ENCODE measurements at regions not wholly inside any gene's neighbourhood (a gene's known extent, or its start where the extent isn't known, plus 50 kb on each side); places are given as distances from the start of the nearest gene placed in this dataset.
A peak's percentile ranks its signal among the peaks of the same experiment; 100 is the strongest.
"Not testable (repeated sequence)": the region's sequence is repeated elsewhere in the genome, so short reads cannot be mapped to it uniquely, and the experiment has no call there.

DNA sequence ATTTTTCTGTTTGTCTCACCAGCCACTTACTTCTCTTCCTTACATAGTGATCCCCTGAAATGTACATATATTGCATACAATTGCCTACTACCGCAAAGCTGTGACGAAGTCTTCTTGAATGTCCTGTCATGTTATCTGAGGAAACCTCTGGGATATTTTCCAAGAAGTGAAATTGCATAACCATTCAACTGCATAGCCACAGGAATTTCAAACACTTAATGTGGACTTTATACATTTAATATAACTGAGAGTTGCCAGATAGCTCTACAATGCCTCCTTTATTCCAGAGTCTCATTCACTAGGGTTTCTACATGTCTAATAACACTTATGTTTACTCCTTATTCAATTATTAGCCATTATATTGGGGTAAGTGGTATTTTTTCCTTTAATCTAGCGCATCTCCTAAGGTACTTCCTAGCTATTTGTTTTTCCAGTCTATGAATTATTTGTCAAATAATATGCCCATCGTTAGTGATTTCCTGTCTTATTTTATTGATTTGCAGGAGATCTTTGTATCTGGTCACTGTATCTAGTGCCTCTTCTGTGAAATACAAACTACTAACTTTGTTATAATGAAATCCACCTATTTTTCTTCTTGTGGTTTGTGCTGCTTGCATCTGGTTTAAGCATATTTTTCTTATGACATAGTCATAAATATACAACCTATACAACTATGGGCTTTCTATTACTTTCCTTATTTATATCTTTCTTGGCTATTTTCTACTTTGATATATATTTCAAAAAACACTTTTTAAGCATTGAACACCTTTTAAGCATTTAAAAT, 69.2 kb upstream of the GRID2 start:
- Histone ChIP-seq H3K36me3 (ENCODE audit: control insufficient read depth in 2 of 2, insufficient read depth in 2 of 2, low read length in 1 of 2) (no peaks in the 10 kb centered on the region), H3K27me3 (ENCODE audit: control insufficient read depth in 2 of 2, insufficient read depth in 1 of 2, low read length in 1 of 2) (no peaks in the 10 kb centered on the region), H3K9me3 (ENCODE audit: control insufficient read depth in 2 of 2, insufficient read depth in 1 of 2, low read length in 1 of 2) (no peaks in the 10 kb centered on the region), H3K27ac (ENCODE audit: low read depth in 1 of 2, low read length in 1 of 2) (no peak overlapping the region), H3K4me1 (ENCODE audit: control insufficient read depth in 2 of 2, insufficient read depth in 2 of 2, low read length in 2 of 2) (no peaks in the 10 kb centered on the region), H3K4me3 (ENCODE audit: low read length in 2 of 2) (no peak overlapping the region)
- 76% methylated on average over 4 of the region's 4 CpGs for WGBS
- peak in 1 of 9 donors; percentile 1 for DNase-seq (ENCODE audit: low read depth in 6 of 9, low spot score in 9 of 9)

GRCh38 chr4:92235731-92236130, 68.0 kb upstream of the GRID2 start:
- H3K4me3 ChIP-seq (ENCODE audit: low read length in 2 of 2), result no peak overlapping the region
- WGBS, result 85% methylated on average over 2 of the region's 2 CpGs
- H3K9me3 ChIP-seq (ENCODE audit: control insufficient read depth in 2 of 2, insufficient read depth in 1 of 2, low read length in 1 of 2), result no peaks in the 10 kb centered on the region
- no peaks in the 10 kb centered on the region for H3K4me1 ChIP-seq (ENCODE audit: control insufficient read depth in 2 of 2, insufficient read depth in 2 of 2, low read length in 2 of 2)
- no peak for DNase-seq (ENCODE audit: low read depth in 6 of 9, low spot score in 9 of 9)
- no peaks in the 10 kb centered on the region for H3K27me3 ChIP-seq (ENCODE audit: control insufficient read depth in 2 of 2, insufficient read depth in 1 of 2, low read length in 1 of 2)
- H3K36me3 ChIP-seq (ENCODE audit: control insufficient read depth in 2 of 2, insufficient read depth in 2 of 2, low read length in 1 of 2), result no peaks in the 10 kb centered on the region
- no peak overlapping the region for H3K27ac ChIP-seq (ENCODE audit: low read depth in 1 of 2, low read length in 1 of 2)

GRCh38 chr4:92236877-92237276, 66.9 kb upstream of the GRID2 start:
- Histone ChIP-seq H3K4me3 (ENCODE audit: low read length in 2 of 2) (no peak overlapping the region), H3K9me3 (ENCODE audit: control insufficient read depth in 2 of 2, insufficient read depth in 1 of 2, low read length in 1 of 2) (no peaks in the 10 kb centered on the region), H3K27me3 (ENCODE audit: control insufficient read depth in 2 of 2, insufficient read depth in 1 of 2, low read length in 1 of 2) (no peaks in the 10 kb centered on the region), H3K4me1 (ENCODE audit: control insufficient read depth in 2 of 2, insufficient read depth in 2 of 2, low read length in 2 of 2) (no peaks in the 10 kb centered on the region), H3K27ac (ENCODE audit: low read depth in 1 of 2, low read length in 1 of 2) (no peak overlapping the region), H3K36me3 (ENCODE audit: control insufficient read depth in 2 of 2, insufficient read depth in 2 of 2, low read length in 1 of 2) (no peaks in the 10 kb centered on the region)
- no peak for DNase-seq (ENCODE audit: low read depth in 6 of 9, low spot score in 9 of 9)
- 96% methylated on average over 1 of the region's 1 CpG for WGBS

DNA sequence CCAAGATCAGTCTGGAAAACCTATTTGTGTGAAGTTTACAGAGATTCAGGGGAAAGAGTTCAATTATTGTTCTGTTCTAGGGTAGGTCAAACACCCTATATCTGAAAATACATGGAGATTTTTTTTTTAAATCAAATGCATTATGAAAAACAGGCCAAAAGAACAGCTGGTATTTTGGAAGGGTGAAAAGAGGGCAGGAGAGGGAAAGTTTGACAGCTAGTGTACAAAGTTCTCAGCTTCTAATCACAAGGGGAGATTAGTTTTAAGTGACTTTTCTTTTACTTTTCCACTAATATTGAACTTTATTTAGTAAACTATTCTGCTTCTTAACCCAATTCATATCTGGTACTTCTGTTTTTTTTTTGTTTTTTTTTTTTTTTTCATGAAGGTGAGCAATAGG, 66.2 kb upstream of the GRID2 start:
- no peak for DNase-seq (ENCODE audit: low read depth in 6 of 9, low spot score in 9 of 9)
- no peak overlapping the region for H3K27ac ChIP-seq (ENCODE audit: low read depth in 1 of 2, low read length in 1 of 2)

DNA sequence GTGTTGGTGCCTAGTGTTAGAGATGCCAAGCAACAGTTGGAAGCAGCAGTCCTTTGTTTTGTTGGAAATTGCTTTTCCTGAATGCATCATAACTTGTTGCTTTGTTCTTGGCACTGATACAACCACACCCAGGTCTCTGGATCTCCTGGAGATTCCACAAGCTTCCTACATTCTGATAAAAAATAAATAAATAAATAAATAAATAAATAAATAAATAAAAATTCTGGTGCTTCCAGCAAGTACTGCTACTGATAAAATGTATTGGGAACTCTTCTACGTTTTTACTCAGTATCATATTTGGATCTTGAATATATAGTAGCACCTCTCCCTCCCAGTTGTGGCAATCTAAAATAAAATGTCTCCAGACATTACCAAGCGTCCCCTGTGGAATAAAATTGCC, 62.7 kb upstream of the GRID2 start:
- WGBS, result 78% methylated on average over 2 of the region's 2 CpGs
- DNase-seq (ENCODE audit: low read depth in 6 of 9, low spot score in 9 of 9), result no peak

More for the DNA sequence above, 66.2 kb upstream of the GRID2 start:
- no peaks in the 10 kb centered on the region for H3K4me1 ChIP-seq (ENCODE audit: control insufficient read depth in 2 of 2, insufficient read depth in 2 of 2, low read length in 2 of 2)
- H3K27me3 ChIP-seq (ENCODE audit: control insufficient read depth in 2 of 2, insufficient read depth in 1 of 2, low read length in 1 of 2), result no peaks in the 10 kb centered on the region
- H3K36me3 ChIP-seq (ENCODE audit: control insufficient read depth in 2 of 2, insufficient read depth in 2 of 2, low read length in 1 of 2), result no peaks in the 10 kb centered on the region
- H3K4me3 ChIP-seq (ENCODE audit: low read length in 2 of 2), result no peak overlapping the region
- no peaks in the 10 kb centered on the region for H3K9me3 ChIP-seq (ENCODE audit: control insufficient read depth in 2 of 2, insufficient read depth in 1 of 2, low read length in 1 of 2)

GRCh38 chr4:92246384-92246783, 57.4 kb upstream of the GRID2 start:
- Histone ChIP-seq H3K27ac (ENCODE audit: low read depth in 1 of 2, low read length in 1 of 2) (no peak overlapping the region), H3K4me1 (ENCODE audit: control insufficient read depth in 2 of 2, insufficient read depth in 2 of 2, low read length in 2 of 2) (no peaks in the 10 kb centered on the region), H3K4me3 (ENCODE audit: low read length in 2 of 2) (no peak overlapping the region), H3K27me3 (ENCODE audit: control insufficient read depth in 2 of 2, insufficient read depth in 1 of 2, low read length in 1 of 2) (no peaks in the 10 kb centered on the region), H3K9me3 (ENCODE audit: control insufficient read depth in 2 of 2, insufficient read depth in 1 of 2, low read length in 1 of 2) (no peaks in the 10 kb centered on the region), H3K36me3 (ENCODE audit: control insufficient read depth in 2 of 2, insufficient read depth in 2 of 2, low read length in 1 of 2) (no peaks in the 10 kb centered on the region)
- no peak for DNase-seq (ENCODE audit: low read depth in 6 of 9, low spot score in 9 of 9)

More for the DNA sequence above, 62.7 kb upstream of the GRID2 start:
- Histone ChIP-seq H3K4me1 (ENCODE audit: control insufficient read depth in 2 of 2, insufficient read depth in 2 of 2, low read length in 2 of 2) (no peaks in the 10 kb centered on the region), H3K4me3 (ENCODE audit: low read length in 2 of 2) (no peak overlapping the region), H3K27ac (ENCODE audit: low read depth in 1 of 2, low read length in 1 of 2) (no peak overlapping the region), H3K9me3 (ENCODE audit: control insufficient read depth in 2 of 2, insufficient read depth in 1 of 2, low read length in 1 of 2) (no peaks in the 10 kb centered on the region), H3K36me3 (ENCODE audit: control insufficient read depth in 2 of 2, insufficient read depth in 2 of 2, low read length in 1 of 2) (no peaks in the 10 kb centered on the region), H3K27me3 (ENCODE audit: control insufficient read depth in 2 of 2, insufficient read depth in 1 of 2, low read length in 1 of 2) (no peaks in the 10 kb centered on the region)

DNA sequence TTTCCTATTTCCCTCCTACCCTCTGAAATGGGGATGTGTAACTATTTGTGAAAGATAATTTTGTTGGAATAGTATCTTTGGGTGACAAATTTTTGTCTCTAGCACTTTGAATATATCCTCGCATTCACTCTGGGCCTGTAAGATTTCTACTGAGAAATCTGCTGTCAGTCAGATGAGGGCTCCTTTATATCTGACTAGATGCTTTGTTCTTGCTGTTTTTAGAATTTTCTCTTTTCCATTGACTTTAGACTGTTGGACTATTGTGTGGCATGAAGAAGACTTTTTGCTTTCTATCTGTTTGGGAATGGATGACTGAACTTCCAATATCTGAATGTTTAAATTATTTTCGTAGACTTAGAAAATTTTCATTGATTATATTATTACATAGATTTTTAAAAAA, 54.2 kb upstream of the GRID2 start:
- H3K27me3 ChIP-seq (ENCODE audit: control insufficient read depth in 2 of 2, insufficient read depth in 1 of 2, low read length in 1 of 2), result no peaks in the 10 kb centered on the region
- no peak overlapping the region for H3K4me3 ChIP-seq (ENCODE audit: low read length in 2 of 2)
- DNase-seq (ENCODE audit: low read depth in 6 of 9, low spot score in 9 of 9), result no peak
- 97% methylated on average over 2 of the region's 2 CpGs for WGBS
- H3K4me1 ChIP-seq (ENCODE audit: control insufficient read depth in 2 of 2, insufficient read depth in 2 of 2, low read length in 2 of 2), result no peaks in the 10 kb centered on the region
- H3K9me3 ChIP-seq (ENCODE audit: control insufficient read depth in 2 of 2, insufficient read depth in 1 of 2, low read length in 1 of 2), result peaks cover 0 to 12% of the 10 kb centered on the region in 2 donors
- no peaks in the 10 kb centered on the region for H3K36me3 ChIP-seq (ENCODE audit: control insufficient read depth in 2 of 2, insufficient read depth in 2 of 2, low read length in 1 of 2)
- H3K27ac ChIP-seq (ENCODE audit: low read depth in 1 of 2, low read length in 1 of 2), result no peak overlapping the region

GRCh38 chr4:92251711-92252110, 52.1 kb upstream of the GRID2 start:
- no peak overlapping the region for H3K27ac ChIP-seq (ENCODE audit: low read depth in 1 of 2, low read length in 1 of 2)
- H3K4me1 ChIP-seq (ENCODE audit: control insufficient read depth in 2 of 2, insufficient read depth in 2 of 2, low read length in 2 of 2), result no peaks in the 10 kb centered on the region
- no peak overlapping the region for H3K4me3 ChIP-seq (ENCODE audit: low read length in 2 of 2)
- DNase-seq (ENCODE audit: low read depth in 6 of 9, low spot score in 9 of 9), result no peak
- WGBS, result 90% methylated on average over 1 of the region's 1 CpG
- peaks cover 0 to 21% of the 10 kb centered on the region in 2 donors for H3K9me3 ChIP-seq (ENCODE audit: control insufficient read depth in 2 of 2, insufficient read depth in 1 of 2, low read length in 1 of 2)
- no peaks in the 10 kb centered on the region for H3K27me3 ChIP-seq (ENCODE audit: control insufficient read depth in 2 of 2, insufficient read depth in 1 of 2, low read length in 1 of 2)
- no peaks in the 10 kb centered on the region for H3K36me3 ChIP-seq (ENCODE audit: control insufficient read depth in 2 of 2, insufficient read depth in 2 of 2, low read length in 1 of 2)

GRCh38 chr4:92252358-92252757, 51.4 kb upstream of the GRID2 start:
- H3K9me3 ChIP-seq (ENCODE audit: control insufficient read depth in 2 of 2, insufficient read depth in 1 of 2, low read length in 1 of 2), result peaks cover 0 to 23% of the 10 kb centered on the region in 2 donors
- DNase-seq (ENCODE audit: low read depth in 6 of 9, low spot score in 9 of 9), result not testable (repeated sequence)

More at GRCh38 chr4:92252358-92252757, 51.4 kb upstream of the GRID2 start:
- H3K27ac ChIP-seq (ENCODE audit: low read depth in 1 of 2, low read length in 1 of 2); H3K4me1 ChIP-seq (ENCODE audit: control insufficient read depth in 2 of 2, insufficient read depth in 2 of 2, low read length in 2 of 2); H3K27me3 ChIP-seq (ENCODE audit: control insufficient read depth in 2 of 2, insufficient read depth in 1 of 2, low read length in 1 of 2); H3K36me3 ChIP-seq (ENCODE audit: control insufficient read depth in 2 of 2, insufficient read depth in 2 of 2, low read length in 1 of 2); H3K4me3 ChIP-seq (ENCODE audit: low read length in 2 of 2): not testable (repeated sequence)
